T1000 (cell line): ENCODE measurements at regions not wholly inside any gene's neighbourhood (a gene's known extent, or its start where the extent isn't known, plus 50 kb on each side); places are given as distances from the start of the nearest gene placed in this dataset.

Experiments used
- DNase-seq: peaks from one replicate; lab custom pipeline; 2025; ENCODE audit warnings: mixed read lengths; lab: John Stamatoyannopoulos, UW

- no peak for DNase-seq
Observed at GRCh38 chr5:31048282-31049270, 144.9 kb upstream of the CDH6 start.

- no peak for DNase-seq
Observed at GRCh38 chr5:31047621-31048020, 145.9 kb upstream of the CDH6 start.

GRCh38 chr5:31047007-31047406 is 146.5 kb upstream of the CDH6 start:
- no peak for DNase-seq

DNA sequence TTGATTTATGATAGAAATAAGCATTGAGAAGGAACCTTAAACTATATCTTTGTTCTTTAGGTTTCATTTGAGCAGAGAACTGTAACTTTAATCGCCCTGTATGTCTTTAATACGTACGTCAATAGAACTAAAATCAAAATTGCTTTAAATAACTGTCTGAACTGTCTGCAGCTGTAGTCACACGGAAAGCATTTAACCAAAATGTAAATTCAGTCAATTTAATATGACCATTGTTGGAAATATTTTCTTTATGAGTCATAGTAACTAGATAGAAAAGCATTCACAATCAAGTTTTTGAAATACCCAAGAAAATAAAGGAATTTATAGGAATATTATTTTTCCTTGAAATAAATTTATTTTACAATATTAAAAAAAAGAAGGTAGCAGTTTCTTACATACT is 157.1 kb upstream of the CDH6 start:
- DNase-seq, result no peak

GRCh38 chr5:31033295-31033694 is 160.2 kb upstream of the CDH6 start:
- no peak for DNase-seq

DNA sequence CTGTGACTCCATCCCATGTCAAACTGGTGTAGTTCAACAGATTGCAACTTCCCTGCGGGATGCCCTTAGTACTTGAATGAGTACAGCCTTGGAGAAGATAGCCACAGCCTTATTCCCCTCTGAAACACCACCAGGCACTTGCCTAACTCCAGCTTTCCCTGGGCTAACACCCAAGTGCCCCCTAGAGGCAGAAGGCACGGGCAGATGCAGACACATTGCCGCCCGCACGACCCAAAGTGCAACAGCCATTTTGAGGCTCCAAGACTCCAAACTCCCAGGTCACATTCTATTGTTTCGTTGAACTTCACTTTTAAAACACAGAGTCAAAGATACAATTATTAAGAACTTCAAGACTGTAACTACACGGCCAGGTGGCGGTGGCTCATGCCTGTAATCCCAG is 163.6 kb upstream of the CDH6 start:
- DNase-seq, result no peak

- no peak for DNase-seq
Observed at GRCh38 chr5:31027721-31028120, 165.8 kb upstream of the CDH6 start.

DNA sequence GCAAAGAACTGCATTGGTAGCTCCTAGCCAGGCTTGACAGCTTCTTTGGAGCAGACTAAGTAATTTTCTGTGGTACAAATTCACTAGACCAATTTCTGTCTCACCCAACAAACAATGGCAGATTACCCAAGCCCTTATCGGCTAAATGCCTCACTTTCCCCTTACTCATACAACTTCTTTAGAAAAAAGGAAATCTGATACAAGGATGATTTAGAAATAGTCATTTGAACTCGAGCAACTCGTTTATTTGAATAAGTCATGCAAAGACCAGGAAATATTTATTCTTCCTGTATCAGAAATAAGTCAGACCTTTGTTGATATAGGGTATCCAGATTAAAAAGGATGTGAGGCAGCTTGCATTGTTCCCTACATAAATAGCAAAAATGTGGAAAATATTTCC is 170.4 kb upstream of the CDH6 start:
- DNase-seq, result no peak

- no peak for DNase-seq
Observed at GRCh38 chr5:31021181-31021624, 172.3 kb upstream of the CDH6 start.

GRCh38 chr5:31008231-31008630 is 185.3 kb upstream of the CDH6 start:
- no peak for DNase-seq

DNA sequence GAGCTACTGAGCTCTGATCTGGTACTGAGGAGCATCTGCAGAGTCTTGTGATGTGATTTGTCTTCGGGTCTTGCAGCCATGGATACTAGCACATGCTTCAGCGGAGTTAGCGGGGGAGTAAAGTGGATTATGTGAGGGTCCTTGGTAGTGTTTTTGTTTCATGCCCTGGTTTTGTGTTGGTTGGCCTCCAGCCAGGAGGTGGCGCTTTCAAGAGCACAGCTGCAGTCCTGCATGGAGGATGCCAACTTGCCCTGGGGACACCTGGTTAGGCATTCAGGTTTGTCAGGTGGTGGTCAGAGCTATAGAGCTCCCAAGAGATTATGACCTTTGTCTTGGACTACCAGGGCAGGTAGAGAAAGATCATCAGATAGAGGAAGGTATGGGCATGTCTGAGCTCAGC is 185.8 kb upstream of the CDH6 start:
- no peak for DNase-seq

- no peak for DNase-seq
Observed at GRCh38 chr5:31000287-31000686, 193.2 kb upstream of the CDH6 start.

- DNase-seq, result no peak
Observed at GRCh38 chr5:30997681-30998080, 195.8 kb upstream of the CDH6 start.

DNA sequence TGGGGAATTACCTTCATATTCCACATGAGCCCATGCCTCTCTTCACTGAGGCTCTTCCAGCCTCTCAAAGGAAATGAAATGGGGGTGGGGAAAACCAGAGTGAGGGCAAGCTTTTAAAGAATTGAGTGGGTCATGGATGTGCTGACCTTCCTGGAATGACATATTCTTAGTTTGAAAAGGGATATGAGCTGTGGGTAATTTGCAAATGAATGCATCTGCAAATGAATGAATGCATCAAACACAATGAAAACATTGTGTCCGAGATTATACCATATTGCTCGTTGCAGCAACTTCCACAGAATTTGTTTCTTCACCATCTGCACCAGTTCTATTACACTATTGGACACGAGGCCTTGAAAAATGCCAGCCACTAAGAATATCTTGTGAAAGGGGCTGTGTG is 198.6 kb upstream of the CDH6 start:
- DNase-seq, result no peak

DNA sequence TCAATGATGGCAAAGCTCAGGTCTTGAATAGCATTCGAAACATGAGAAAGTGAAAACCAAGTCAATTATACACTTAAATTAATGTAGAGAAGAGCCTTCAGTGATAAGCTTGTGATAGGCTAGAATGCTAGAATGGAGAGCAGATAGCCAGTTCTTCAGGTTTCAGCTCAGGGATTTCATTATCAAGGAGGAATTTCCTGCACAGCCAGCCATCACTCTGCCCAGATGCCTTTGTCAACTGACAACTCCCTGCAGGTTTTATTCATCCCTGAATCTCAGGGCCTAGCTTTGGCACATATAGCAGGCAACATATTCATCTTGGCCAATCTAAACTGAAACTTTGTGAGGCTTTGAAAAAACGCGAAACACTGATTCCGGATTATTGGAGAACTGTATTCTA is 199.3 kb upstream of the CDH6 start:
- no peak for DNase-seq

DNA sequence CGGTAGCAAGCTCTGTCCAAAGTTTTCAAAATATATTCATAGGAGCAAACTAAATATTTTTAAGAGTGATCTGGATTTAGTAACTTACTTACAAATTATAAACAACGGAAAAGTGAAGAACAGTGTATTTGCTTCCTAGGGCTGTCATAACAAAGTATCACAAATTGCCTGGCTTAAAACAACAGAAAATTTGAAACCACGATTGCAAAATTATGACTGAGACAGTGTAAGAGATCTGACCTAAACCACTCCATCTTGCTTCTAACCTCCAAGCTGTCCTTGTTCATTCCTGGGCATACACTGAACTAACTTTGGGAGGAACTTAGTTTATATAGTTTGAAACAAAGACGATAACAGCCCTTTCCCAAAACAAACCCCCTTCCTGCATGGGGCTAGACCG is 202.0 kb upstream of the CDH6 start:
- DNase-seq, result no peak

DNA sequence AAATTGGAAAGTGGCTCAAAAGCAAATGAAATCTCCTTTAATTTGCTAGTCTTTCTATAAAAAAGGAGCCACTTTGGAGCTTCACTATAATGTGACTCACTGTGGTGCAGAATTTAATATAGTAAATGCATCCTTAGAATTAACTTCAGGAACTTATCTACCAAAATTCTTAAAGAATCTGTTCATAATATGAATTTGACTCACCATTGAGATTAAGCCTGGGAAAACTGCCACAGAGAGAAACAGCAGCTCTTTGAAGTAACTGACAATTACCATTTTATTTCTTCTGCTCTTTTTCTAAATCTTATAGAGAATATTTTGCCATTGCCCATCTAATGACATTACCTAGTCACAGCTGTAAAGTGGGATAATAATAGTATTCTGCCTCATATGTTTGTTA is 211.9 kb upstream of the CDH6 start:
- no peak for DNase-seq

- no peak for DNase-seq
Observed at GRCh38 chr5:30968971-30969370, 224.5 kb upstream of the CDH6 start.

DNA sequence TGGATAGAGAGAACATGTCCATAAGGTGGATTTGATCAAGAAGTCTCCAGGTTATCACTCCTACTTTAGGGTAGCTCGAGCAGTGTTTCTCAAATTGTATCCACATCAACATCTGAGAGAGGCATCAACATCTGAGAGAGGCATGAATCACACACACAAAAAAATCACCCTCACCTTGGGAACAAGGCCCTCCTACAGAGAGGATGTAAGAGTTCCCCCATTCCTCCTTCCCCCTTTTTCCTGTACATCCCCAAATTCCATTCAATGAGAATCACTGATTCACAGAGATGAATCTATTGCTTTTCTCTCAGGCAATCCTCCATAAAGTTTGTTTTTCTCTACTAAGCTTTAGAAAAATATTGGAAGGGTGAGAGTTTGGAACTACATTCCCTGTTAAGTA is 233.4 kb upstream of the CDH6 start:
- no peak for DNase-seq

DNA sequence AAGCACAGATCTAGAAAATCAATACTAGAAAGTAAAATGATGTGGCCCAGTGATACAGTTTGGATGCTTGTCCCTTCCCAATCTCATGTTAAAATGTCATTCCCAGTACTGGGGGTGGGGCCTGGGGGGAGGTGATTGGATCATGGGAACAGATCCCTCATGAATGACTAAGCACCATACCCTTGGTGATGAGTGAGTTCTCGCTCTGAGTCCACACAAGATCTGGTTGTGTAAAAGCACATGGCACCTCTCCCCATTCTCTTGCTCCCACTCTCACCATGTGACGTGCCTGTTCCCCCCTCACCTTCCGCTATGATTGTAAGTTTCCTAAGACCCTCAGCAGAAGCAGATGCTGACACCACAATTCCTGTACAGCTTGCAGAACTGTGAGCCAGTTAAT is 234.2 kb upstream of the CDH6 start:
- DNase-seq, result no peak

GRCh38 chr5:30957591-30957990 is 235.9 kb upstream of the CDH6 start:
- no peak for DNase-seq

DNA sequence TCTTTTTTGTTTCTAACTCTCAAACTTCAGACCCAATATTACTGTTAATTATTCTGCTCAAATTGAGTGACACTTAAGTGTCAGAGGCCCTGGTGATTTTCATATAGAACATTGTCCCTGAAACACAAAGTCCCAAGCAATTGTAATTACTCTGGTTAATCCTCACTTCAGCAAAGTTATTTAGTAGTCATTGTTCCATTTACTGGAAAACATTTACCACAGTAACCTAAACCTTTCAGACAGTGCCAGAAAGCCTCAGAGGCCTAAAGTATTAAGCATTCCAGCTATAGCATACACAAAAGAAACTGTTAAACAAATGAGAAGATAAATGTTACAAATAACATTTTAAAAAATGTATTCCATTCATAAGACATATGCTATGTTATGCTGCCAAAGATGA is 237.2 kb upstream of the CDH6 start:
- DNase-seq, result no peak

DNA sequence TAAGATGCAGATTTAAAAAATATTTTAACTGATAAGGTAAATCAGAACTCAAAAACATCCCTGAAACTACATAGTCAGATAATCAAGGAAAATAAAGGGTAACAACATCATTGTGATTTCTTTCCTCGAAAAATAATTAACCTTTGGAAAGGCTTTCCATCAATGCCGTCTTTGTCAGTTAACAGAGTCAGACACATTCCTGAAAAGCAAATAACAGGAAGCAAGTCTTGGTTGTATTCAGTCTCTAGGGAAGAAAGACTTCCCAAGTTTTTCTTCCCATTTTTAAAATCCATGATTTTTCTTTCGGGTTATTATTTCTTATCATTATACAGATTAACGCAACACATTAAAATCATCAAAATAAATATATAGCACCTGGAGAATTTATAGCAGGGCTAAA is 256.4 kb upstream of the CDH6 start:
- DNase-seq, result no peak

GRCh38 chr5:30933599-30933998 is 259.9 kb upstream of the CDH6 start:
- DNase-seq, result no peak
